HepG2 (cell line): ENCODE measurements at regions not wholly inside any gene's neighbourhood (a gene's known extent, or its start where the extent isn't known, plus 50 kb on each side); places are given as distances from the start of the nearest gene placed in this dataset.

Experiments used
- ATAC-seq: fragments of 200-7000 bp; cut with Tn5 transposase; 3 replicates; pipeline ENCODE4 v1.9.1; 2020; ENCODE audit warnings: mild to moderate bottlenecking, moderate library complexity
- BruUV-seq: library from RNA; stranded (reverse); fragments of 400-500 nt; replicated peaks from 2 replicates; lab custom pipeline; 2021; lab: Mats Ljungman, UMichigan
- CTCF ChIA-PET: fragments of 300-600 bp; formaldehyde crosslinking; extraction: SDS; loops from one replicate; lab custom pipeline; 2021; ENCODE audit warnings: low total read pairs, inconsistent platforms, low intra/inter-chr PET ratio; lab: Yijun Ruan, JAX
- POLR2A ChIA-PET: fragments of 350-600 bp; sonication (Branson Sonifier 250); formaldehyde crosslinking; loops from one replicate; lab custom pipeline; 2020; ENCODE audit warnings: antibody characterized with exemption, inconsistent platforms; lab: Yijun Ruan, JAX
- DNase-seq: peaks from one replicate; pipeline ENCODE4 v3.0.0-alpha.2; 2015; ENCODE audit warnings: low spot score
- FAIRE-seq: peaks from 3 replicates; lab custom pipeline; 2011; peaks lifted over from hg19 to GRCh38; lab: Jason Lieb, UNC
- H2AFZ ChIP-seq: one replicate; pipeline ENCODE4 v1.6.1; 2011; ENCODE audit warnings: low read length, inconsistent platforms
- H3K27ac ChIP-seq: fragments of 300-600 bp; 3 replicates; pipeline ENCODE4 v1.8.0; 2011; ENCODE audit warnings: mixed run types, mild to moderate bottlenecking, mixed read lengths, low read length, inconsistent platforms; ENCODE audit not compliant: insufficient read depth; ENCODE audit errors: extremely low read length
- H3K27me3 ChIP-seq, 2 experiments: fragments of 200-600 bp in 1 of 2; 2 replicates in 1 of 2; 3 replicates in 1 of 2; pipeline versions ENCODE4 v1.6.0 to v1.8.0; 2011; ENCODE audit warnings: low read length in 2 of 2, mild to moderate bottlenecking in 2 of 2, moderate library complexity in 2 of 2, inconsistent platforms in 1 of 2; ENCODE audit not compliant: insufficient read depth in 2 of 2, control insufficient read depth in 1 of 2
- H3K36me3 ChIP-seq, 2 experiments: fragments of 200-600 bp in 1 of 2; replicated peaks in 1 of 2; 2 replicates in 1 of 2; 3 replicates in 1 of 2; pipeline versions ENCODE4 v1.5.1 to v1.8.0; 2011; ENCODE audit warnings: low read length in 2 of 2, inconsistent platforms in 1 of 2; ENCODE audit not compliant: insufficient read depth in 2 of 2, control insufficient read depth in 1 of 2
- H3K4me1 ChIP-seq: 2 replicates; pipeline ENCODE4 v1.5.1; 2012; ENCODE audit warnings: low read length, inconsistent platforms; ENCODE audit not compliant: insufficient read depth
- H3K4me2 ChIP-seq: 2 replicates; pipeline ENCODE4 v1.6.0; 2011; ENCODE audit warnings: low read depth, low read length, inconsistent platforms
- H3K4me3 ChIP-seq, 3 experiments: fragments of 200-600 bp in 1 of 3; sonication (generic), shearing (Covaris generic) in 1 of 3; replicated peaks in 1 of 3; 2 replicates each; pipeline ENCODE4 v1.5.1; 2011 to 2016; ENCODE audit warnings: low read length in 3 of 3, inconsistent platforms in 2 of 3, low read depth in 2 of 3, mild to moderate bottlenecking in 2 of 3, control low read depth in 1 of 3, mixed read lengths in 1 of 3; ENCODE audit not compliant: insufficient read depth in 1 of 3
- H3K79me2 ChIP-seq: one replicate; pipeline ENCODE4 v1.6.1; 2011; ENCODE audit warnings: low read length, inconsistent platforms; ENCODE audit not compliant: insufficient read depth
- H3K9ac ChIP-seq: 2 replicates; pipeline ENCODE4 v1.6.0; 2011; ENCODE audit warnings: mild to moderate bottlenecking, low read depth, low read length, inconsistent platforms; ENCODE audit not compliant: insufficient read depth
- H3K9me3 ChIP-seq: 2 replicates; pipeline ENCODE4 v1.5.1; 2012; ENCODE audit warnings: mild to moderate bottlenecking, low read length
- H4K20me1 ChIP-seq: 2 replicates; pipeline ENCODE4 v1.6.0; 2011; ENCODE audit warnings: inconsistent platforms, mild to moderate bottlenecking, low read length, moderate library complexity; ENCODE audit not compliant: insufficient read depth
- ARID4A ChIP-seq: sonication (generic); formaldehyde crosslinking; IDR thresholded peaks from 2 replicates; pipeline ENCODE4 v1.5.0; 2020; ENCODE audit warnings: mild to moderate bottlenecking, missing genetic modification reagents, borderline replicate concordance
- ATF3 ChIP-seq: sonication (generic); formaldehyde crosslinking; IDR thresholded peaks from 2 replicates; pipeline ENCODE4 v1.4.0; 2020; ENCODE audit warnings: missing genetic modification reagents
- IRX3 ChIP-seq: sonication (generic); formaldehyde crosslinking; IDR thresholded peaks from 2 replicates; pipeline ENCODE4 v1.8.1; 2023; ENCODE audit warnings: mild to moderate bottlenecking, low read depth, missing genetic modification reagents, borderline replicate concordance
- POGK ChIP-seq: sonication (generic); formaldehyde crosslinking; conservative IDR thresholded peaks from 2 replicates; pipeline ENCODE4 v1.8.0; 2022; ENCODE audit warnings: mild to moderate bottlenecking, moderate library complexity, missing genetic modification reagents
- RAD51 ChIP-seq: fragments of 450-650 bp; IDR thresholded peaks from 2 replicates; pipeline ENCODE4 v1.6.1; 2016; ENCODE audit warnings: borderline replicate concordance
- SALL1 ChIP-seq: sonication (generic); formaldehyde crosslinking; IDR thresholded peaks from 2 replicates; pipeline ENCODE4 v1.8.0; 2022; ENCODE audit warnings: mild to moderate bottlenecking, missing genetic modification reagents
- ZKSCAN8 ChIP-seq: IDR thresholded peaks from 2 replicates; pipeline ENCODE4 v1.6.1; 2016; ENCODE audit warnings: borderline replicate concordance, missing genetic modification reagents, missing compliant biosample characterization
- ZNF326 ChIP-seq: sonication (generic); formaldehyde crosslinking; IDR thresholded peaks from 2 replicates; pipeline ENCODE4 v1.4.0; 2020; ENCODE audit warnings: missing genetic modification reagents, borderline replicate concordance
- ZNF331 ChIP-seq: sonication (generic); formaldehyde crosslinking; IDR thresholded peaks from 2 replicates; pipeline ENCODE4 v1.4.0; 2020; ENCODE audit warnings: missing genetic modification reagents
- ZNF841 ChIP-seq: sonication (generic); formaldehyde crosslinking; IDR thresholded peaks from 2 replicates; pipeline ENCODE4 v1.8.1; 2023; ENCODE audit warnings: missing genetic modification reagents, borderline replicate concordance
- WGBS: methylation state at CpG from one replicate; pipeline ENCODE4 v1.1.6; 2017; ENCODE audit warnings: low lambda C conversion rate; 5-methylcytosine and 5-hydroxymethylcytosine counted together
- in situ Hi-C: cut with HindIII; loops from 2 replicates; pipeline ENCODE4 v1.10.0; 2017; ENCODE audit warnings: low pct_unique_long_range_greater_than_20kb; ENCODE audit not compliant: extremely low pct_ligation_motif_present
- intact Hi-C: fragments of 100-400 bp; cut with micrococcal nuclease; formaldehyde crosslinking; loops from one replicate; pipeline ENCODE4 v1.10.0; 2022; ENCODE audit not compliant: unreplicated experiment
- TF ChIP-seq, protein P1 (sequence below): sonication (generic); formaldehyde crosslinking; IDR thresholded peaks from 2 replicates; pipeline ENCODE4 v1.8.0; 2022; ENCODE audit warnings: mild to moderate bottlenecking, missing genetic modification reagents, borderline replicate concordance
- TF ChIP-seq, protein P2 (sequence below), 2 experiments: sonication (generic) in 1 of 2; formaldehyde crosslinking in 1 of 2; IDR thresholded peaks; 2 replicates each; pipeline versions ENCODE4 v1.5.1 to v1.6.1; 2011 to 2020; ENCODE audit warnings: borderline replicate concordance in 1 of 2, low read depth in 1 of 2, low read length in 1 of 2, mild to moderate bottlenecking in 1 of 2, missing genetic modification reagents in 1 of 2, moderate library complexity in 1 of 2

GRCh38 chr11:127531167-127531566, 530.6 kb upstream of the KIRREL3 start (continued):
- TF ChIP-seq ZNF841 (CRISPR knock-in tag) (no peak), ARID4A (CRISPR knock-in tag) (no peak), ZNF331 (no peak), ZNF326 (no peak), ZKSCAN8 (CRISPR knock-in tag) (no peak), SALL1 (CRISPR knock-in tag) (no peak), IRX3 (CRISPR knock-in tag) (no peak)
- TF ChIP-seq, protein P1, sequence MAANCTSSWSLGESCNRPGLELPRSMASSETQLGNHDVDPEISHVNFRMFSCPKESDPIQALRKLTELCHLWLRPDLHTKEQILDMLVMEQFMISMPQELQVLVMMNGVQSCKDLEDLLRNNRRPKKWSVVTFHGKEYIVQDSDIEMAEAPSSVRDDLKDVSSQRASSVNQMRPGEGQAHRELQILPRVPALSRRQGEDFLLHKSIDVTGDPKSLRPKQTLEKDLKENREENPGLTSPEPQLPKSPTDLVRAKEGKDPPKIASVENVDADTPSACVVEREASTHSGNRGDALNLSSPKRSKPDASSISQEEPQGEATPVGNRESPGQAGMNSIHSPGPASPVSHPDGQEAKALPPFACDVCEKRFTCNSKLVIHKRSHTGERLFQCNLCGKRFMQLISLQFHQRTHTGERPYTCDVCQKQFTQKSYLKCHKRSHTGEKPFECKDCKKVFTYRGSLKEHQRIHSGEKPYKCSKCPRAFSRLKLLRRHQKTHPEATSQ (CRISPR knock-in tag) = no peak

DNA sequence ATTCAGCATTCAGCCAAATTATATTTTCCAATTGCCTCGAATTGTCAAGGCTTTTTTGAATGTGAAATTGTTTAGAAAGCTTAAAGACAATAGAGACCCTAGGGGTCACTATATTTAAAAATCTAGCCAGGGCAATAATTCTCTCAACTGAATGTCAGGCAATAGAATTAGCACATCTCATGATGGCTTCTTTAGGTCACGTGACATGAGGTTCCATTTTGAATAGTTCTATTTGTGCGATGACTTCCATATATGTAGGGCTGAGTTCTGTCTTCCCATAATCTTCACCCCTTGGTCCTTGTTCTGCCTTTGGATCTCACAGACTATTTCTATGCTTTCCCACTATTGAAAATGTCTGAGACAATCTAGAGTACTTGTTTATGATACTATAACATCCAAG, 527.7 kb upstream of the KIRREL3 start:
- no peak for FAIRE-seq
- no peak overlapping the region for H3K27ac ChIP-seq
- no peaks in the 10 kb centered on the region for H3K36me3 ChIP-seq
- H2AFZ ChIP-seq = no peak overlapping the region
- no TSS peak for BruUV-seq
- CTCF ChIA-PET = no interaction called here
- no peaks in the 10 kb centered on the region for H3K79me2 ChIP-seq
- peaks cover 78% of the 10 kb centered on the region for H3K9me3 ChIP-seq
- no peak overlapping the region for H3K4me3 ChIP-seq
- no peaks in the 10 kb centered on the region for H3K4me1 ChIP-seq
- ATAC-seq = no peak
- no peak overlapping the region for H3K4me2 ChIP-seq
- DNase-seq = no peak
- intact Hi-C loops = no loop called here
- H3K9ac ChIP-seq = no peak overlapping the region
- TF ChIP-seq, protein P2, sequence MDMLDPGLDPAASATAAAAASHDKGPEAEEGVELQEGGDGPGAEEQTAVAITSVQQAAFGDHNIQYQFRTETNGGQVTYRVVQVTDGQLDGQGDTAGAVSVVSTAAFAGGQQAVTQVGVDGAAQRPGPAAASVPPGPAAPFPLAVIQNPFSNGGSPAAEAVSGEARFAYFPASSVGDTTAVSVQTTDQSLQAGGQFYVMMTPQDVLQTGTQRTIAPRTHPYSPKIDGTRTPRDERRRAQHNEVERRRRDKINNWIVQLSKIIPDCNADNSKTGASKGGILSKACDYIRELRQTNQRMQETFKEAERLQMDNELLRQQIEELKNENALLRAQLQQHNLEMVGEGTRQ (IDR thresholded peaks at IDR 0.05; ENCODE audit: low read depth, low read length) = peak; percentile 32; the same call in 1 of the 2 replicates
- TF ChIP-seq, protein P2 (CRISPR knock-in tag; IDR thresholded peaks at IDR 0.05; ENCODE audit: borderline replicate concordance) = no peak
- TF ChIP-seq POGK (CRISPR knock-in tag) (no peak), ATF3 (CRISPR knock-in tag) (no peak), RAD51 (peak; percentile 59; the same call in 1 of the 2 replicates)
- TF ChIP-seq, all 625 proteins: peak for 2
- 11% methylated on average over 3 of the region's 3 CpGs for WGBS
- Histone ChIP-seq H3K27me3 (no peaks in the 10 kb centered on the region), H4K20me1 (no peaks in the 10 kb centered on the region)
- in situ Hi-C loops = no loop called here
- POLR2A ChIA-PET = no interaction called here
